OCI-LY1 (cell line): ENCODE measurements at regions not wholly inside any gene's neighbourhood (a gene's known extent, or its start where the extent isn't known, plus 50 kb on each side); places are given as distances from the start of the nearest gene placed in this dataset.

Source experiments
- H2AFZ ChIP-seq: fragments of 200-600 bp; sonication (generic), shearing (Covaris generic); 2 replicates; pipeline ENCODE4 v1.6.0; 2014; ENCODE audit warnings: antibody characterized with exemption, mild to moderate bottlenecking, low read length
- H3F3A ChIP-seq: fragments of 200-600 bp; sonication (generic), shearing (Covaris generic); 2 replicates; pipeline ENCODE4 v1.6.0; 2014; ENCODE audit warnings: mild to moderate bottlenecking, antibody characterized with exemption, low read length, moderate library complexity; ENCODE audit not compliant: insufficient read depth
- H3K27ac ChIP-seq: fragments of 200-600 bp; sonication (generic); 2 replicates; pipeline ENCODE4 v1.5.1; 2014; ENCODE audit warnings: low read length, mixed run types, mild to moderate bottlenecking, low read depth; ENCODE audit not compliant: poor library complexity, severe bottlenecking
- H3K27me3 ChIP-seq: fragments of 200-600 bp; sonication (generic); 2 replicates; pipeline ENCODE4 v1.6.0; 2014; ENCODE audit warnings: antibody characterized with exemption, mild to moderate bottlenecking, low read length, moderate library complexity; ENCODE audit not compliant: insufficient read depth
- H3K36me3 ChIP-seq: fragments of 200-600 bp; sonication (generic); 2 replicates; pipeline ENCODE4 v1.6.1; 2014; ENCODE audit warnings: mild to moderate bottlenecking, antibody characterized with exemption, low read length, moderate library complexity, mixed read lengths; ENCODE audit not compliant: insufficient read depth
- H3K4me1 ChIP-seq: fragments of 200-600 bp; sonication (generic); 2 replicates; pipeline ENCODE4 v1.5.1; 2014; ENCODE audit warnings: mild to moderate bottlenecking, low read length, moderate library complexity; ENCODE audit not compliant: insufficient read depth, severe bottlenecking
- H3K4me2 ChIP-seq: fragments of 200-600 bp; sonication (generic), shearing (Covaris generic); 2 replicates; pipeline ENCODE4 v1.6.1; 2014; ENCODE audit warnings: low read length
- H3K4me3 ChIP-seq: fragments of 200-600 bp; sonication (generic); 2 replicates; pipeline ENCODE4 v1.5.1; 2014; ENCODE audit warnings: low read length, low read depth, mild to moderate bottlenecking, mixed read lengths; ENCODE audit not compliant: poor library complexity, severe bottlenecking
- H3K79me2 ChIP-seq: fragments of 200-600 bp; shearing (Covaris generic); 2 replicates; pipeline ENCODE4 v1.6.1; 2016; ENCODE audit warnings: mixed run types, low read length, mixed read lengths; ENCODE audit not compliant: insufficient read depth
- H3K9ac ChIP-seq: fragments of 200-600 bp; sonication (generic), shearing (Covaris generic); 2 replicates; pipeline ENCODE4 v1.6.1; 2014; ENCODE audit warnings: mild to moderate bottlenecking, low read length, mixed read lengths
- H3K9me2 ChIP-seq: fragments of 200-600 bp; sonication (generic), shearing (Covaris generic); 2 replicates; pipeline ENCODE4 v1.6.1; 2014; ENCODE audit warnings: low read depth, mild to moderate bottlenecking, low read length, mixed read lengths
- H3K9me3 ChIP-seq: fragments of 200-600 bp; shearing (Covaris generic); 2 replicates; pipeline ENCODE4 v1.6.1; 2014; ENCODE audit warnings: low read length, mixed read lengths
- H4K20me1 ChIP-seq: fragments of 200-600 bp; sonication (generic), shearing (Covaris generic); 2 replicates; pipeline ENCODE4 v1.6.0; 2016; ENCODE audit warnings: mild to moderate bottlenecking, low read length; ENCODE audit not compliant: insufficient read depth
- EZH2 ChIP-seq: fragments of 200-600 bp; sonication (generic), shearing (Covaris generic); IDR thresholded peaks from 2 replicates; pipeline ENCODE4 v1.8.0; 2017; ENCODE audit warnings: borderline replicate concordance, mixed run types, mild to moderate bottlenecking, antibody characterized with exemption, low read length, moderate library complexity, mixed read lengths
- TF ChIP-seq, protein P1 (sequence below): fragments of 200-600 bp; sonication (generic), shearing (Covaris generic); IDR thresholded peaks from 2 replicates; pipeline ENCODE4 v1.5.1; 2017; ENCODE audit warnings: mild to moderate bottlenecking, antibody characterized with exemption, low read length, moderate library complexity, mixed read lengths

DNA sequence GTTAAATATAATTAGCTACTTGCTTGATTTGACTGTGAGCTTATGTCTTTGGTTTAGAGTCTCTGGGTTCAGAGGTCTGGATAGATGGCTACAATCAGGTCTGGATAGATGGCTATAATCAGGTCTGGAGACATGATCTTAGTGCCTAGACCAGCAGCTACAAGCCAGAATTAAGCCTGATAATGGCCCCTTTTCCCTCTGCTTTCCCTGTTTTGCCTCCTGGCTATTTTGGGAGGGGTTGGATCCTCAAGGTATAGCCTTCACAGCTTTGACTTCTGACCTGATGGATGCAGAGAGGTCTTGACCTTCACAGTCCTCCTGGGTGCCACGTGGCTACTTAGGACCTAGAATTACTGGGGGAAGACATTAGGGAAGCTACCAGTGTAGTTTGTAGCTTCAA lies 877.7 kb downstream of the GALC start:
- TF ChIP-seq, protein P1, sequence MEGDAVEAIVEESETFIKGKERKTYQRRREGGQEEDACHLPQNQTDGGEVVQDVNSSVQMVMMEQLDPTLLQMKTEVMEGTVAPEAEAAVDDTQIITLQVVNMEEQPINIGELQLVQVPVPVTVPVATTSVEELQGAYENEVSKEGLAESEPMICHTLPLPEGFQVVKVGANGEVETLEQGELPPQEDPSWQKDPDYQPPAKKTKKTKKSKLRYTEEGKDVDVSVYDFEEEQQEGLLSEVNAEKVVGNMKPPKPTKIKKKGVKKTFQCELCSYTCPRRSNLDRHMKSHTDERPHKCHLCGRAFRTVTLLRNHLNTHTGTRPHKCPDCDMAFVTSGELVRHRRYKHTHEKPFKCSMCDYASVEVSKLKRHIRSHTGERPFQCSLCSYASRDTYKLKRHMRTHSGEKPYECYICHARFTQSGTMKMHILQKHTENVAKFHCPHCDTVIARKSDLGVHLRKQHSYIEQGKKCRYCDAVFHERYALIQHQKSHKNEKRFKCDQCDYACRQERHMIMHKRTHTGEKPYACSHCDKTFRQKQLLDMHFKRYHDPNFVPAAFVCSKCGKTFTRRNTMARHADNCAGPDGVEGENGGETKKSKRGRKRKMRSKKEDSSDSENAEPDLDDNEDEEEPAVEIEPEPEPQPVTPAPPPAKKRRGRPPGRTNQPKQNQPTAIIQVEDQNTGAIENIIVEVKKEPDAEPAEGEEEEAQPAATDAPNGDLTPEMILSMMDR: no peak
- TF ChIP-seq EZH2: no peak

DNA sequence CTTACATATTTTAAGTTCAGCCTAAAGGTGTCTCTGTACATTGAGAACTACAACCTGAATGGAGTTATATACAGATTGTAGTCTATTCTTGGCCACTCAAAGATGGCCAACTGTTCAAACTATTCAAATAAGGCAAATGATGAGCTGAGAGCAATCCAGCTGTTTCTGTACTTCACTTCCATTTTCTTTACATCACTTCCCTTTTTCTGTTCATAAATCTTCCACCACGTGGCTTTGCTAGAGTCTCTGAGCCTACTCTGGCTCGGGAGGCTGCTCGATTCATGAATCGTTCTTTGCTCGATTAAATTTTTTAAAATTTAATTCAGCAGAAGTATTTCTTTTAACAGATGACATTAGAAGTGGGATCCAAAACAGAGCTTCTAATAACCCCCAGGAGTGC lies 879.7 kb downstream of the GALC start:
- H2AFZ ChIP-seq: no peak overlapping the region
- no peak overlapping the region for H3K27ac ChIP-seq

More for the DNA sequence above, 877.7 kb downstream of the GALC start:
- no peaks in the 10 kb centered on the region for H4K20me1 ChIP-seq
- H3K9me3 ChIP-seq: no peaks in the 10 kb centered on the region
- H3K4me1 ChIP-seq: no peaks in the 10 kb centered on the region
- H3K79me2 ChIP-seq: no peaks in the 10 kb centered on the region
- H3K9ac ChIP-seq: no peak overlapping the region
- no peak overlapping the region for H2AFZ ChIP-seq
- no peaks in the 10 kb centered on the region for H3K36me3 ChIP-seq
- no peaks in the 10 kb centered on the region for H3F3A ChIP-seq
- H3K27me3 ChIP-seq: no peaks in the 10 kb centered on the region
- H3K27ac ChIP-seq: no peak overlapping the region
- H3K4me2 ChIP-seq: no peak overlapping the region
- H3K4me3 ChIP-seq: no peak overlapping the region
- no peaks in the 10 kb centered on the region for H3K9me2 ChIP-seq

DNA sequence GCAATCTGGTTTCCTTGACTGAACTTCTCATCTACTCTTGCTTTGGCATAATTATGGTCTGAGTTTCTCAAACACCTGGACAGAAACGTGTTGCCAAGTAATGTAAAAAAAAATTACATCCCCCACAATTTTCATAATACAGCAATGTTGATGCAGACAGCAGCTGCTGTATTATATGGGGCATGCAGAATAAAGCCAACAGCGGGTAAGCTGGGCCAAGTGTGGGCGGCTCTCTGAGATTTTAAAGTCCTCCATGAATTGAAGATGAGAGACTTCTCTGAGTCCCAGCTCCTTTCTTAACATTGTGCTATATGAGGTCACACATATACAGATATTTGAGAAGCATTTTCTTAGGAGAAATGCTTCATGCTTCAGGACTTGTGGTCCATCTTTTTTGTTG lies 881.2 kb downstream of the GALC start:
- no peaks in the 10 kb centered on the region for H3K36me3 ChIP-seq
- no peak overlapping the region for H2AFZ ChIP-seq
- no peaks in the 10 kb centered on the region for H4K20me1 ChIP-seq
- no peaks in the 10 kb centered on the region for H3K79me2 ChIP-seq
- no peak overlapping the region for H3K27ac ChIP-seq
- no peak overlapping the region for H3K4me3 ChIP-seq
- no peaks in the 10 kb centered on the region for H3K9me2 ChIP-seq
- H3K27me3 ChIP-seq: no peaks in the 10 kb centered on the region
- no peak overlapping the region for H3K9ac ChIP-seq
- H3F3A ChIP-seq: no peaks in the 10 kb centered on the region
- H3K4me1 ChIP-seq: no peaks in the 10 kb centered on the region
- H3K4me2 ChIP-seq: no peak overlapping the region
- TF ChIP-seq, protein P1: no peak
- no peak for TF ChIP-seq EZH2
- H3K9me3 ChIP-seq: no peaks in the 10 kb centered on the region

More for the DNA sequence above, 879.7 kb downstream of the GALC start:
- Histone ChIP-seq H3K4me1 (no peaks in the 10 kb centered on the region), H3K9ac (no peak overlapping the region), H3F3A (no peaks in the 10 kb centered on the region), H3K79me2 (no peaks in the 10 kb centered on the region), H3K4me2 (no peak overlapping the region), H3K4me3 (no peak overlapping the region), H4K20me1 (no peaks in the 10 kb centered on the region), H3K9me3 (no peaks in the 10 kb centered on the region), H3K27me3 (no peaks in the 10 kb centered on the region), H3K36me3 (no peaks in the 10 kb centered on the region), H3K9me2 (no peaks in the 10 kb centered on the region)
- no peak for TF ChIP-seq EZH2
- TF ChIP-seq, protein P1: peak; percentile 28; the same call in 1 of the 2 replicates
